HEK293T (cell line): ENCODE measurements at regions not wholly inside any gene's neighbourhood (a gene's known extent, or its start where the extent isn't known, plus 50 kb on each side); places are given as distances from the start of the nearest gene placed in this dataset.

Experiments used
- CTCF ChIA-PET: fragments of 350-600 bp; formaldehyde crosslinking; extraction: SDS; loops from one replicate; lab custom pipeline; 2021; ENCODE audit warnings: antibody characterized with exemption, inconsistent platforms; lab: Yijun Ruan, JAX
- POLR2A ChIA-PET: fragments of 350-600 bp; formaldehyde crosslinking; extraction: SDS; loops from one replicate; lab custom pipeline; 2020; ENCODE audit warnings: antibody characterized with exemption, inconsistent platforms; lab: Yijun Ruan, JAX
- DNase-seq: peaks from one replicate; pipeline ENCODE4 v3.0.0; 2012; ENCODE audit warnings: mixed read lengths; ENCODE audit errors: extremely low spot score
- ARNT ChIP-seq: fragments of 450-650 bp; IDR thresholded peaks from 2 replicates; pipeline ENCODE4 v1.6.1; 2017; ENCODE audit warnings: mild to moderate bottlenecking
- BHLHE40 ChIP-seq: fragments of 450-650 bp; IDR thresholded peaks from 2 replicates; pipeline ENCODE4 v1.6.1; 2016; ENCODE audit warnings: mild to moderate bottlenecking, moderate library complexity, borderline replicate concordance
- CTBP1 ChIP-seq: fragments of 450-650 bp; IDR thresholded peaks from 2 replicates; pipeline ENCODE4 v1.6.1; 2016; ENCODE audit warnings: borderline replicate concordance
- ELF4 ChIP-seq: fragments of 450-650 bp; IDR thresholded peaks from 2 replicates; pipeline ENCODE4 v1.6.1; 2017; ENCODE audit warnings: antibody characterized with exemption
- FOXA1 ChIP-seq: fragments of 450-650 bp; IDR thresholded peaks from 2 replicates; pipeline ENCODE4 v1.6.1; 2016; ENCODE audit warnings: mild to moderate bottlenecking
- FOXK2 ChIP-seq: fragments of 450-650 bp; IDR thresholded peaks from 2 replicates; pipeline ENCODE4 v1.6.1; 2016; ENCODE audit warnings: mild to moderate bottlenecking
- FOXM1 ChIP-seq: fragments of 450-650 bp; IDR thresholded peaks from 2 replicates; pipeline ENCODE4 v1.6.1; 2017; ENCODE audit warnings: mild to moderate bottlenecking, borderline replicate concordance
- HDGF ChIP-seq: fragments of 450-650 bp; IDR thresholded peaks from 2 replicates; pipeline ENCODE4 v1.6.1; 2017; ENCODE audit warnings: antibody characterized with exemption, borderline replicate concordance
- L3MBTL2 ChIP-seq: fragments of 450-650 bp; conservative IDR thresholded peaks from 2 replicates; pipeline ENCODE4 v1.6.1; 2016; ENCODE audit warnings: mild to moderate bottlenecking
- LEF1 ChIP-seq: fragments of 450-650 bp; IDR thresholded peaks from 2 replicates; pipeline ENCODE4 v1.6.1; 2017; ENCODE audit warnings: mild to moderate bottlenecking, borderline replicate concordance
- NFRKB ChIP-seq: fragments of 450-650 bp; IDR thresholded peaks from 2 replicates; pipeline ENCODE4 v1.6.1; 2016; ENCODE audit warnings: mild to moderate bottlenecking, moderate library complexity
- PKNOX1 ChIP-seq: fragments of 450-650 bp; IDR thresholded peaks from 2 replicates; pipeline ENCODE4 v1.6.1; 2016
- SP1 ChIP-seq: fragments of 450-650 bp; IDR thresholded peaks from 2 replicates; pipeline ENCODE4 v1.6.1; 2017
- SUZ12 ChIP-seq: fragments of 450-650 bp; IDR thresholded peaks from 2 replicates; pipeline ENCODE4 v1.6.1; 2016; ENCODE audit warnings: mild to moderate bottlenecking
- TARDBP ChIP-seq: fragments of 450-650 bp; IDR thresholded peaks from 2 replicates; pipeline ENCODE4 v1.6.1; 2016
- ZNF384 ChIP-seq: fragments of 450-650 bp; IDR thresholded peaks from 2 replicates; pipeline ENCODE4 v1.6.1; 2016

- TF ChIP-seq HDGF, result no peak
- TF ChIP-seq FOXA1, result no peak
- no peak for TF ChIP-seq TARDBP
- TF ChIP-seq ARNT, result no peak
- no peak for TF ChIP-seq FOXK2
- no peak for TF ChIP-seq ELF4
- no peak for TF ChIP-seq L3MBTL2
- no peak for TF ChIP-seq SUZ12
- ChIA-PET CTCF (interaction anchor here (0.7 kb wide), 1 partner anchor 261 kb away, joined by 6 read pairs; no protein-coding TSS in a partner anchor), POLR2A (no interaction called here)
- DNase-seq, result no peak
Measured at GRCh38 chr5:33079548-33079947, 361.2 kb upstream of the TARS1 start.

GRCh38 chr5:33080287-33080686 is 360.5 kb upstream of the TARS1 start:
- TF ChIP-seq LEF1, result no peak
- TF ChIP-seq FOXM1, result no peak
- no peak for TF ChIP-seq SUZ12
- TF ChIP-seq BHLHE40, result no peak
- no peak for TF ChIP-seq FOXA1
- TF ChIP-seq ELF4, result no peak
- no peak for TF ChIP-seq TARDBP
- TF ChIP-seq FOXK2, result no peak
- TF ChIP-seq PKNOX1, result no peak
- no peak for TF ChIP-seq ZNF384
- no peak for TF ChIP-seq HDGF
- TF ChIP-seq CTBP1, result no peak
- TF ChIP-seq SP1, result no peak
- ChIA-PET CTCF (no interaction called here), POLR2A (no interaction called here)
- no peak for DNase-seq

- POLR2A ChIA-PET, result no interaction called here
- TF ChIP-seq ELF4 (no peak), FOXM1 (no peak), FOXK2 (no peak), BHLHE40 (no peak), HDGF (no peak), CTBP1 (no peak), FOXA1 (no peak), PKNOX1 (no peak), LEF1 (no peak), SUZ12 (no peak), ARNT (no peak), ZNF384 (no peak), L3MBTL2 (no peak), SP1 (no peak), TARDBP (no peak)
- DNase-seq, result no peak
- CTCF ChIA-PET, result no interaction called here
Measured at GRCh38 chr5:33088176-33088575, 352.6 kb upstream of the TARS1 start.

- ChIA-PET CTCF (no interaction called here), POLR2A (no interaction called here)
- DNase-seq, result no peak
- no peak for TF ChIP-seq ARNT
- TF ChIP-seq SUZ12, result no peak
- TF ChIP-seq FOXA1, result no peak
- TF ChIP-seq TARDBP, result no peak
- no peak for TF ChIP-seq BHLHE40
- no peak for TF ChIP-seq PKNOX1
- TF ChIP-seq LEF1, result no peak
- TF ChIP-seq FOXM1, result no peak
- TF ChIP-seq NFRKB, result no peak
- TF ChIP-seq SP1, result no peak
- TF ChIP-seq L3MBTL2, result no peak
- TF ChIP-seq FOXK2, result no peak
- TF ChIP-seq HDGF, result no peak
- no peak for TF ChIP-seq ZNF384
- no peak for TF ChIP-seq CTBP1
Measured at GRCh38 chr5:33091571-33092363, 349.0 kb upstream of the TARS1 start.

- ChIA-PET POLR2A (no interaction called here), CTCF (interaction anchor here (0.6 kb wide), 2 partner anchors 24 to 1019 kb away, joined by 3 read pairs; no protein-coding TSS in a partner anchor)
- DNase-seq, result no peak
- TF ChIP-seq ZNF384, result no peak
- no peak for TF ChIP-seq PKNOX1
- no peak for TF ChIP-seq HDGF
- TF ChIP-seq NFRKB, result no peak
- TF ChIP-seq LEF1, result no peak
- TF ChIP-seq FOXM1, result no peak
- no peak for TF ChIP-seq TARDBP
- no peak for TF ChIP-seq SUZ12
- TF ChIP-seq FOXA1, result no peak
- no peak for TF ChIP-seq L3MBTL2
- no peak for TF ChIP-seq CTBP1
- no peak for TF ChIP-seq ARNT
- TF ChIP-seq ELF4, result no peak
- TF ChIP-seq FOXK2, result no peak
- no peak for TF ChIP-seq SP1
- no peak for TF ChIP-seq BHLHE40
Measured at GRCh38 chr5:33092719-33093118, 348.0 kb upstream of the TARS1 start.
